ENCODE measurements at regions not wholly inside any gene's neighbourhood (a gene's known extent, or its start where the extent isn't known, plus 50 kb on each side); places are given as distances from the start of the nearest gene placed in this dataset.

DNA sequence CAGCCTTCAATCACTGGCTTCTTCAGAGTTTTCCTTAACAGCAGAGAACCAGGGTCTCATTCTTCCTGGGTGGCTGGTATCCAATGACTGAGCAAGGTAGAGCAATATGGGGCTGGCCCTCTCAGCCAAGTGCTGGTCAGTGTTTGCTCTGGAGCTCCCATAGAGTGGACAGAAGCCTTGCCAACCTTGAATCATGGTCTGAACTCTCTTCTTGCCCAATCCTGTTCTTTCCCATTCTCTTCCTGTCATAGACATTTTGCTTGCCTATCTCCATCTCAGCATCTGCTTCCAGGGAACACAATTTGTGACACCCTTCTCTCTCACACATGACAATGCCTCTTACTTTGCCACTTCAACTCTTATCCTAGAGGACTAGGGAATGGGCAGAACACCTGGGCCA is 245.6 kb upstream of the PEX5L start:
- Mint-ChIP-seq H3K36me3 (ENCODE audit: low read depth) (no peaks in the 10 kb centered on the region), H3K4me1 (no peaks in the 10 kb centered on the region), H3K27ac (0 out of 2 replicates have a peak overlapping the region, but pooled peaks have one; percentile 14), H3K27me3 (ENCODE audit: insufficient read depth, low read depth, poor library complexity) (peaks cover 3% of the 10 kb centered on the region), H3K4me3 (no peak overlapping the region), H3K9me3 (no peaks in the 10 kb centered on the region)
- ATAC-seq (no peak), DNase-seq (ENCODE audit: low spot score) (no peak)
- Histone ChIP-seq H3K79me2 (replicated peaks; ENCODE audit: insufficient read depth) (no peaks in the 10 kb centered on the region), H3K4me1 (ENCODE audit: insufficient read depth) (no peaks in the 10 kb centered on the region), H3F3A (replicated peaks; ENCODE audit: low read depth) (no peaks in the 10 kb centered on the region), H3K4me2 (no peak overlapping the region), H3K9me2 (ENCODE audit: insufficient read depth) (peaks cover 7% of the 10 kb centered on the region; the same call in 1 of the 2 replicates), H4K20me1 (replicated peaks; ENCODE audit: insufficient read depth) (no peaks in the 10 kb centered on the region), H3K4me3 (no peak overlapping the region), H2AFZ (no peak overlapping the region), H3K36me3 (ENCODE audit: insufficient read depth) (no peaks in the 10 kb centered on the region), H3K27ac (ENCODE audit: low read depth) (no peak overlapping the region), H3K27me3 (ENCODE audit: insufficient read depth) (no peaks in the 10 kb centered on the region)
- TF ChIP-seq CREB1 (CRISPR knock-in tag; IDR thresholded peaks at IDR 0.05; ENCODE audit: low read depth): no peak
- TF ChIP-seq JUNB (IDR thresholded peaks at IDR 0.05; ENCODE audit: unreplicated experiment): no peak
- TF ChIP-seq EZH2phosphoT487 (IDR thresholded peaks at IDR 0.05; ENCODE audit: unreplicated experiment): no peak
- TF ChIP-seq STAT1 (IDR thresholded peaks at IDR 0.05; ENCODE audit: unreplicated experiment): no peak

DNA sequence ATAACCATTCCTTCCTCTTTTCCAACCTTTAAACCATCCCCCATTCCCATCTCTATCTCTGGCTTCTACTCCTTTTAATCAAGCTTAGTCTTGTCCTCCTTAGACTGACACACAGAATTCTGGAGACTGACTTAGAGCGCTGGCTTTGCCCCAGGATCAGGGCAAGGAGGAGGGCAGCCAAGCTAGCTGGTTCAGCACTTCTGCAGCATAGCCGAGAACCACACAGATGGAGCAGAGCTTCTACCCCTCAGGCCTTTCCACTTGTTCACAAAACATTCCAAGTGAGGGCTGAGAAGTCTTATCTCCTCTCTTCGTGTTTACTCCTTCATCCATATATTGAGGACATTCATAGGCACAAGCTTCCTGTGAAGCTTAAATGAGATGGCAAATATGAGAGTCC is 246.5 kb upstream of the PEX5L start:
- no peaks in the 10 kb centered on the region for H3K27me3 ChIP-seq (ENCODE audit: insufficient read depth)
- H3K4me1 Mint-ChIP-seq: no peaks in the 10 kb centered on the region
- no peaks in the 10 kb centered on the region for H3K4me1 ChIP-seq (ENCODE audit: insufficient read depth)
- H3K27ac Mint-ChIP-seq: no peak overlapping the region
- no peaks in the 10 kb centered on the region for H3F3A ChIP-seq (replicated peaks; ENCODE audit: low read depth)
- H3K79me2 ChIP-seq (replicated peaks; ENCODE audit: insufficient read depth): no peaks in the 10 kb centered on the region
- peaks cover 7% of the 10 kb centered on the region; the same call in 1 of the 2 replicates for H3K9me2 ChIP-seq (ENCODE audit: insufficient read depth)
- H3K36me3 Mint-ChIP-seq (ENCODE audit: low read depth): no peaks in the 10 kb centered on the region
- H3K4me3 ChIP-seq: no peak overlapping the region
- DNase-seq (ENCODE audit: low spot score) (no peak), ATAC-seq (no peak)
- no peaks in the 10 kb centered on the region for H3K36me3 ChIP-seq (ENCODE audit: insufficient read depth)
- H3K4me3 Mint-ChIP-seq: no peak overlapping the region
- H4K20me1 ChIP-seq (replicated peaks; ENCODE audit: insufficient read depth): no peaks in the 10 kb centered on the region
- H3K9me3 Mint-ChIP-seq: no peaks in the 10 kb centered on the region
- H3K27ac ChIP-seq (ENCODE audit: low read depth): no peak overlapping the region
- H3K27me3 Mint-ChIP-seq (ENCODE audit: insufficient read depth, low read depth, poor library complexity): peaks cover 3% of the 10 kb centered on the region
- no peak overlapping the region for H2AFZ ChIP-seq
- H3K4me2 ChIP-seq: no peak overlapping the region
- TF ChIP-seq JUNB (IDR thresholded peaks at IDR 0.05; ENCODE audit: unreplicated experiment) (no peak), CREB1 (CRISPR knock-in tag; IDR thresholded peaks at IDR 0.05; ENCODE audit: low read depth) (no peak), STAT1 (IDR thresholded peaks at IDR 0.05; ENCODE audit: unreplicated experiment) (no peak), ZNF331 (CRISPR knock-in tag; IDR thresholded peaks at IDR 0.05; ENCODE audit: low read depth) (no peak), EZH2 (IDR thresholded peaks at IDR 0.05; ENCODE audit: low read depth, unreplicated experiment) (no peak), POLR2AphosphoS5 (IDR thresholded peaks at IDR 0.05; ENCODE audit: low read depth) (no peak), ZNF114 (CRISPR knock-in tag; IDR thresholded peaks at IDR 0.05) (no peak), NANOG (IDR thresholded peaks at IDR 0.05; ENCODE audit: borderline replicate concordance) (no peak), EZH2phosphoT487 (IDR thresholded peaks at IDR 0.05; ENCODE audit: unreplicated experiment) (no peak)
- TF ChIP-seq, protein P1, sequence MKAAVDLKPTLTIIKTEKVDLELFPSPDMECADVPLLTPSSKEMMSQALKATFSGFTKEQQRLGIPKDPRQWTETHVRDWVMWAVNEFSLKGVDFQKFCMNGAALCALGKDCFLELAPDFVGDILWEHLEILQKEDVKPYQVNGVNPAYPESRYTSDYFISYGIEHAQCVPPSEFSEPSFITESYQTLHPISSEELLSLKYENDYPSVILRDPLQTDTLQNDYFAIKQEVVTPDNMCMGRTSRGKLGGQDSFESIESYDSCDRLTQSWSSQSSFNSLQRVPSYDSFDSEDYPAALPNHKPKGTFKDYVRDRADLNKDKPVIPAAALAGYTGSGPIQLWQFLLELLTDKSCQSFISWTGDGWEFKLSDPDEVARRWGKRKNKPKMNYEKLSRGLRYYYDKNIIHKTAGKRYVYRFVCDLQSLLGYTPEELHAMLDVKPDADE (IDR thresholded peaks at IDR 0.05): no peak
- TF ChIP-seq, protein P2, sequence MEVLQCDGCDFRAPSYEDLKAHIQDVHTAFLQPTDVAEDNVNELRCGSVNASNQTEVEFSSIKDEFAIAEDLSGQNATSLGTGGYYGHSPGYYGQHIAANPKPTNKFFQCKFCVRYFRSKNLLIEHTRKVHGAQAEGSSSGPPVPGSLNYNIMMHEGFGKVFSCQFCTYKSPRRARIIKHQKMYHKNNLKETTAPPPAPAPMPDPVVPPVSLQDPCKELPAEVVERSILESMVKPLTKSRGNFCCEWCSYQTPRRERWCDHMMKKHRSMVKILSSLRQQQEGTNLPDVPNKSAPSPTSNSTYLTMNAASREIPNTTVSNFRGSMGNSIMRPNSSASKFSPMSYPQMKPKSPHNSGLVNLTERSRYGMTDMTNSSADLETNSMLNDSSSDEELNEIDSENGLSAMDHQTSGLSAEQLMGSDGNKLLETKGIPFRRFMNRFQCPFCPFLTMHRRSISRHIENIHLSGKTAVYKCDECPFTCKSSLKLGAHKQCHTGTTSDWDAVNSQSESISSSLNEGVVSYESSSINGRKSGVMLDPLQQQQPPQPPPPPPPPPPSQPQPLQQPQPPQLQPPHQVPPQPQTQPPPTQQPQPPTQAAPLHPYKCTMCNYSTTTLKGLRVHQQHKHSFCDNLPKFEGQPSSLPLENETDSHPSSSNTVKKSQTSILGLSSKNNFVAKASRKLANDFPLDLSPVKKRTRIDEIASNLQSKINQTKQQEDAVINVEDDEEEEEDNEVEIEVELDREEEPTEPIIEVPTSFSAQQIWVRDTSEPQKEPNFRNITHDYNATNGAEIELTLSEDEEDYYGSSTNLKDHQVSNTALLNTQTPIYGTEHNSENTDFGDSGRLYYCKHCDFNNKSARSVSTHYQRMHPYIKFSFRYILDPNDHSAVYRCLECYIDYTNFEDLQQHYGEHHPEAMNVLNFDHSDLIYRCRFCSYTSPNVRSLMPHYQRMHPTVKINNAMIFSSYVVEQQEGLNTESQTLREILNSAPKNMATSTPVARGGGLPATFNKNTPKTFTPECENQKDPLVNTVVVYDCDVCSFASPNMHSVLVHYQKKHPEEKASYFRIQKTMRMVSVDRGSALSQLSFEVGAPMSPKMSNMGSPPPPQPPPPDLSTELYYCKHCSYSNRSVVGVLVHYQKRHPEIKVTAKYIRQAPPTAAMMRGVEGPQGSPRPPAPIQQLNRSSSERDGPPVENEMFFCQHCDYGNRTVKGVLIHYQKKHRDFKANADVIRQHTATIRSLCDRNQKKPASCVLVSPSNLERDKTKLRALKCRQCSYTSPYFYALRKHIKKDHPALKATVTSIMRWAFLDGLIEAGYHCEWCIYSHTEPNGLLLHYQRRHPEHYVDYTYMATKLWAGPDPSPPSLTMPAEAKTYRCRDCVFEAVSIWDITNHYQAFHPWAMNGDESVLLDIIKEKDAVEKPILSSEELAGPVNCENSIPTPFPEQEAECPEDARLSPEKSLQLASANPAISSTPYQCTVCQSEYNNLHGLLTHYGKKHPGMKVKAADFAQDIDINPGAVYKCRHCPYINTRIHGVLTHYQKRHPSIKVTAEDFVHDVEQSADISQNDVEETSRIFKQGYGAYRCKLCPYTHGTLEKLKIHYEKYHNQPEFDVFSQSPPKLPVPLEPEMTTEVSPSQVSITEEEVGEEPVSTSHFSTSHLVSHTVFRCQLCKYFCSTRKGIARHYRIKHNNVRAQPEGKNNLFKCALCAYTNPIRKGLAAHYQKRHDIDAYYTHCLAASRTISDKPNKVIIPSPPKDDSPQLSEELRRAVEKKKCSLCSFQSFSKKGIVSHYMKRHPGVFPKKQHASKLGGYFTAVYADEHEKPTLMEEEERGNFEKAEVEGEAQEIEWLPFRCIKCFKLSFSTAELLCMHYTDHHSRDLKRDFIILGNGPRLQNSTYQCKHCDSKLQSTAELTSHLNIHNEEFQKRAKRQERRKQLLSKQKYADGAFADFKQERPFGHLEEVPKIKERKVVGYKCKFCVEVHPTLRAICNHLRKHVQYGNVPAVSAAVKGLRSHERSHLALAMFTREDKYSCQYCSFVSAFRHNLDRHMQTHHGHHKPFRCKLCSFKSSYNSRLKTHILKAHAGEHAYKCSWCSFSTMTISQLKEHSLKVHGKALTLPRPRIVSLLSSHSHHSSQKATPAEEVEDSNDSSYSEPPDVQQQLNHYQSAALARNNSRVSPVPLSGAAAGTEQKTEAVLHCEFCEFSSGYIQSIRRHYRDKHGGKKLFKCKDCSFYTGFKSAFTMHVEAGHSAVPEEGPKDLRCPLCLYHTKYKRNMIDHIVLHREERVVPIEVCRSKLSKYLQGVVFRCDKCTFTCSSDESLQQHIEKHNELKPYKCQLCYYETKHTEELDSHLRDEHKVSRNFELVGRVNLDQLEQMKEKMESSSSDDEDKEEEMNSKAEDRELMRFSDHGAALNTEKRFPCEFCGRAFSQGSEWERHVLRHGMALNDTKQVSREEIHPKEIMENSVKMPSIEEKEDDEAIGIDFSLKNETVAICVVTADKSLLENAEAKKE (CRISPR knock-in tag; IDR thresholded peaks at IDR 0.05): no peak
- TF ChIP-seq, protein P3, sequence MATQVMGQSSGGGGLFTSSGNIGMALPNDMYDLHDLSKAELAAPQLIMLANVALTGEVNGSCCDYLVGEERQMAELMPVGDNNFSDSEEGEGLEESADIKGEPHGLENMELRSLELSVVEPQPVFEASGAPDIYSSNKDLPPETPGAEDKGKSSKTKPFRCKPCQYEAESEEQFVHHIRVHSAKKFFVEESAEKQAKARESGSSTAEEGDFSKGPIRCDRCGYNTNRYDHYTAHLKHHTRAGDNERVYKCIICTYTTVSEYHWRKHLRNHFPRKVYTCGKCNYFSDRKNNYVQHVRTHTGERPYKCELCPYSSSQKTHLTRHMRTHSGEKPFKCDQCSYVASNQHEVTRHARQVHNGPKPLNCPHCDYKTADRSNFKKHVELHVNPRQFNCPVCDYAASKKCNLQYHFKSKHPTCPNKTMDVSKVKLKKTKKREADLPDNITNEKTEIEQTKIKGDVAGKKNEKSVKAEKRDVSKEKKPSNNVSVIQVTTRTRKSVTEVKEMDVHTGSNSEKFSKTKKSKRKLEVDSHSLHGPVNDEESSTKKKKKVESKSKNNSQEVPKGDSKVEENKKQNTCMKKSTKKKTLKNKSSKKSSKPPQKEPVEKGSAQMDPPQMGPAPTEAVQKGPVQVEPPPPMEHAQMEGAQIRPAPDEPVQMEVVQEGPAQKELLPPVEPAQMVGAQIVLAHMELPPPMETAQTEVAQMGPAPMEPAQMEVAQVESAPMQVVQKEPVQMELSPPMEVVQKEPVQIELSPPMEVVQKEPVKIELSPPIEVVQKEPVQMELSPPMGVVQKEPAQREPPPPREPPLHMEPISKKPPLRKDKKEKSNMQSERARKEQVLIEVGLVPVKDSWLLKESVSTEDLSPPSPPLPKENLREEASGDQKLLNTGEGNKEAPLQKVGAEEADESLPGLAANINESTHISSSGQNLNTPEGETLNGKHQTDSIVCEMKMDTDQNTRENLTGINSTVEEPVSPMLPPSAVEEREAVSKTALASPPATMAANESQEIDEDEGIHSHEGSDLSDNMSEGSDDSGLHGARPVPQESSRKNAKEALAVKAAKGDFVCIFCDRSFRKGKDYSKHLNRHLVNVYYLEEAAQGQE (IDR thresholded peaks at IDR 0.05; ENCODE audit: unreplicated experiment): no peak

All from GM23338 (cell line).